ENCODE measurements at regions not wholly inside any gene's neighbourhood (a gene's known extent, or its start where the extent isn't known, plus 50 kb on each side); places are given as distances from the start of the nearest gene placed in this dataset.
"Not testable (repeated sequence)": the region's sequence is repeated elsewhere in the genome, so short reads cannot be mapped to it uniquely, and the experiment has no call there.

DNA sequence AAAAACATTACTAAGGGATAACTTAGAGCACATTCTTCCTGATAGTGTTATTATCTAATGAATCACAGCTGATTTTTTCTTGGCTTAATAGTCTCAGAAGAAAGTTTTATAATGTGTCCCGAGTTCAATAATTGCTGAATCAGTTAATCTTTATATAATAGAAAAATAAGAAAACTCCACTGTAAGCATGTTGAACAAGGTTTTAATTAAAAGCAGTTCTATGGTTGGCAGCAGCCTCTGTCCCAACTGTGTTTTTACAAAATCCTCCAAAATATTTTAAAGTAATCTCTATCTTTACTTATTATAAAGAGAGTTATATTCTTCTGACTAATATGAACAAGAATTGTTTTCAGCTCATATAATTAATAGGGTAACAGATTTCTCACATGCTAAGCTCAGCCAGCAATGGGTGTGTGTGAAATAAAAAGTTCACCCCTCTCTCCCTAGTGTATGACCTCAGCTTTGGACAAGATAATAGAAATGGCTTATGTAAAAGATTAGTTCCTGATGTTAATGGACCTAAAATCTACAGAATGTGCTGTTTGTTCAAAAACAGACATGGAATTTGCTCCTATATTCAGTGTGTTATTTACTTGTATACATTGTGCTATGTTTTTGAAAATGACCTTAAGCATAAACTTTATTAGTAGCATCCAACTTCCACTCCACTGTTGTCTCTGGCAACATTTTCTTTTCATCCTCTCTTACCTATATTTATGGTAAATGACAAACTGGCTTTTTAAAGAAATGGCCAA lies 67.1 kb upstream of the DCN start:
- H3K36me3 Mint-ChIP-seq, result no peaks in the 10 kb centered on the region

DNA sequence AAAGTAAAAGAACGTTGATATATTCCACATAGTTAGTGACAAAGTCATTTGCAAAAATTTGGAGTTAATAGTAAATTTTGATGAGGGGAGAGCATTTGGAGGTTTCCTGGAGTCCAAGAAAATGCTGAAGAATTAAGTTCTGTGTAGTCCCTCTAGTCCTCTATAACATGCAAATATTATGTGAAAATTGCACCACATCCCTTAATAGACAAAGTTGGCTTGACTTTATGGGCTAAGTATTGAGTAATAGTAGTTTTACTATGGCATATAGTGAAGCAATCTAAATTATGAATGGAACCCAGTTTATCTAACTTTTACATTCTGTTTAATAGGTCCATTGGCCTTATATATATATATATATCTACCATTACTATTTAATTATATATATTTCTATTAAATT lies 66.4 kb upstream of the DCN start:
- Histone ChIP-seq H3K27me3 (replicated peaks in 1 of 2; ENCODE audit: control insufficient read depth in 2 of 2, extremely low read depth in 1 of 2, insufficient read depth in 2 of 2, low read length in 1 of 2) (no peaks in the 10 kb centered on the region), H3K27ac (ENCODE audit: low read length) (no peak overlapping the region), H3K4me1 (ENCODE audit: control insufficient read depth in 1 of 2, extremely low read depth in 1 of 2, insufficient read depth in 2 of 2, low read length in 2 of 2) (no peaks in the 10 kb centered on the region), H3K4me3 (ENCODE audit: control insufficient read depth in 1 of 2, extremely low read depth in 1 of 2, low read length in 1 of 2) (no peak overlapping the region), H3K36me3 (ENCODE audit: control insufficient read depth in 2 of 2, extremely low read depth in 1 of 2, insufficient read depth in 1 of 2, low read length in 1 of 2) (no peaks in the 10 kb centered on the region), H3K9me3 (no peaks in the 10 kb centered on the region)
- H3K9me3 Mint-ChIP-seq, result no peaks in the 10 kb centered on the region
- no peaks in the 10 kb centered on the region for H3K4me1 Mint-ChIP-seq
- no peak overlapping the region for H3K27ac Mint-ChIP-seq
- ATAC-seq (replicated peaks in 1 of 4) (no peak), DNase-seq (no peak)
- ChIA-PET CTCF (no interaction called here), POLR2A (no interaction called here)
- H3K27me3 Mint-ChIP-seq, result peaks cover 1 to 10% of the 10 kb centered on the region in 2 donors
- H3K36me3 Mint-ChIP-seq, result no peaks in the 10 kb centered on the region
- no peak overlapping the region for H3K4me3 Mint-ChIP-seq
- no CpG with 5 or more reads among the region's 1 CpG for WGBS (ENCODE audit: insufficient coverage)

More for the DNA sequence above, 67.1 kb upstream of the DCN start:
- H3K27ac Mint-ChIP-seq, result no peak overlapping the region
- no peaks in the 10 kb centered on the region for H3K27me3 ChIP-seq (replicated peaks in 1 of 2; ENCODE audit: control insufficient read depth in 2 of 2, extremely low read depth in 1 of 2, insufficient read depth in 2 of 2, low read length in 1 of 2)
- ATAC-seq (replicated peaks in 1 of 4), result no peak
- POLR2A ChIA-PET, result no interaction called here
- H3K27ac ChIP-seq (ENCODE audit: low read length), result no peak overlapping the region
- H3K9me3 ChIP-seq, result no peaks in the 10 kb centered on the region
- no CpG with 5 or more reads among the region's 1 CpG for WGBS (ENCODE audit: insufficient coverage)
- H3K36me3 ChIP-seq (ENCODE audit: control insufficient read depth in 2 of 2, extremely low read depth in 1 of 2, insufficient read depth in 1 of 2, low read length in 1 of 2), result no peaks in the 10 kb centered on the region
- CTCF ChIA-PET, result no interaction called here
- H3K27me3 Mint-ChIP-seq, result peaks cover 1 to 14% of the 10 kb centered on the region in 2 donors
- no peaks in the 10 kb centered on the region for H3K9me3 Mint-ChIP-seq
- no peaks in the 10 kb centered on the region for H3K4me1 ChIP-seq (ENCODE audit: control insufficient read depth in 1 of 2, extremely low read depth in 1 of 2, insufficient read depth in 2 of 2, low read length in 2 of 2)
- H3K4me3 ChIP-seq (ENCODE audit: control insufficient read depth in 1 of 2, extremely low read depth in 1 of 2, low read length in 1 of 2), result no peak overlapping the region
- H3K4me1 Mint-ChIP-seq, result no peaks in the 10 kb centered on the region
- DNase-seq, result no peak
- H3K4me3 Mint-ChIP-seq, result no peak overlapping the region

DNA sequence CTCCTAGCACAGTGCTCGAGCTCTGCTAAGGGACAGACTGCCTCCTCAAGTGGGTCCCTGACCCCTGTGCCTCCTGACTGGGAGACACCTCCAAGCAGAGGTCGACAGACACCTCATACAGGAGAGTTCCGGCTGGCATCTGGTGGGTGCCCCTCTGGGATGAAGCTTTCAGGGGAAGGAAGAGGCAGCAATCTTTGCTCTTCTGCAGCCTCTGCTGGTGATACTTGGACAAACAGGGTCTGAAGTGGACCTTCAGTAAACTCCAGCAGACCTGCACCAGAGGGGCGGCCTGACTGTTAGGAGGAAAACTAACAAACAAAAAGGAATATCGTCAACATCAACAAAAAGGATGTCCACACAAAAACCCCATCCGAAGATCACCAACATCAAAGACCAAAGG lies 60.6 kb upstream of the DCN start:
- 17% methylated on average over 1 of the region's 6 CpGs for WGBS (ENCODE audit: insufficient coverage)
- ATAC-seq (replicated peaks in 1 of 4), result not testable (repeated sequence)

DNA sequence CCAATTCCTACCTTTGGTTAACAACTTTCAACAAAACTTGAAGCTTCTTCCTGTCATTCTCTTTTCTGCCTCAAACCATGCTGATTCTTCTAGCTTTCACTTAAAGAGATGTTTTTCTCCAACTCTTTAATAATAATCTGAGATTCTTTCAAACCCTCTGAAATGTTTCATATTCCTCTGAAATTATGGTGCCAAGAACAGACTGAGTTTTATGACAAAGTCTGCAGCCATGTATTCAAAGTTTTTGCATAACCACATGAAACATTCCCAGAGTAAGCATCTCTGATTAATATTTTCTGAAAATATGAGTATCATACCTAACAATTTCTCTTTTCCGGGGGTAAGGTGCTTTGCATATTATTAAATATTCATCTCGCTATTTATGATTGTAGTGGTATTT lies 59.1 kb upstream of the DCN start:
- Histone ChIP-seq H3K36me3 (ENCODE audit: control insufficient read depth in 2 of 2, extremely low read depth in 1 of 2, insufficient read depth in 1 of 2, low read length in 1 of 2) (no peaks in the 10 kb centered on the region), H3K27ac (ENCODE audit: low read length) (no peak overlapping the region), H3K4me3 (ENCODE audit: control insufficient read depth in 1 of 2, extremely low read depth in 1 of 2, low read length in 1 of 2) (no peak overlapping the region), H3K27me3 (replicated peaks in 1 of 2; ENCODE audit: control insufficient read depth in 2 of 2, extremely low read depth in 1 of 2, insufficient read depth in 2 of 2, low read length in 1 of 2) (peaks cover 0 to 4% of the 10 kb centered on the region in 2 experiments), H3K9me3 (no peaks in the 10 kb centered on the region), H3K4me1 (ENCODE audit: control insufficient read depth in 1 of 2, extremely low read depth in 1 of 2, insufficient read depth in 2 of 2, low read length in 2 of 2) (no peaks in the 10 kb centered on the region)
- ChIA-PET POLR2A (no interaction called here), CTCF (interaction anchor here in 1 of 2 donors (0.6 kb wide), 1 partner anchor 12 kb away, joined by 3 read pairs; no protein-coding TSS in a partner anchor)
- Mint-ChIP-seq H3K27ac (no peak overlapping the region), H3K9me3 (peaks cover 0 to 3% (median 2%) of the 10 kb centered on the region in 3 donors), H3K36me3 (no peaks in the 10 kb centered on the region), H3K27me3 (peaks cover 3 to 6% of the 10 kb centered on the region in 2 donors), H3K4me3 (no peak overlapping the region), H3K4me1 (no peaks in the 10 kb centered on the region)
- no CpG with 5 or more reads among the region's 2 CpGs for WGBS (ENCODE audit: insufficient coverage)
- ATAC-seq (replicated peaks in 1 of 4) (no peak), DNase-seq (no peak)

More for the DNA sequence above, 60.6 kb upstream of the DCN start:
- H3K27me3 Mint-ChIP-seq; H3K4me3 Mint-ChIP-seq; H3K4me1 ChIP-seq (ENCODE audit: control insufficient read depth in 1 of 2, extremely low read depth in 1 of 2, insufficient read depth in 2 of 2, low read length in 2 of 2); H3K27ac ChIP-seq (ENCODE audit: low read length); H3K9me3 ChIP-seq; H3K36me3 ChIP-seq (ENCODE audit: control insufficient read depth in 2 of 2, extremely low read depth in 1 of 2, insufficient read depth in 1 of 2, low read length in 1 of 2); DNase-seq; H3K36me3 Mint-ChIP-seq; POLR2A ChIA-PET; H3K4me1 Mint-ChIP-seq; H3K27me3 ChIP-seq (replicated peaks in 1 of 2; ENCODE audit: control insufficient read depth in 2 of 2, extremely low read depth in 1 of 2, insufficient read depth in 2 of 2, low read length in 1 of 2); CTCF ChIA-PET; H3K9me3 Mint-ChIP-seq; H3K4me3 ChIP-seq (ENCODE audit: control insufficient read depth in 1 of 2, extremely low read depth in 1 of 2, low read length in 1 of 2); H3K27ac Mint-ChIP-seq: not testable (repeated sequence)

DNA sequence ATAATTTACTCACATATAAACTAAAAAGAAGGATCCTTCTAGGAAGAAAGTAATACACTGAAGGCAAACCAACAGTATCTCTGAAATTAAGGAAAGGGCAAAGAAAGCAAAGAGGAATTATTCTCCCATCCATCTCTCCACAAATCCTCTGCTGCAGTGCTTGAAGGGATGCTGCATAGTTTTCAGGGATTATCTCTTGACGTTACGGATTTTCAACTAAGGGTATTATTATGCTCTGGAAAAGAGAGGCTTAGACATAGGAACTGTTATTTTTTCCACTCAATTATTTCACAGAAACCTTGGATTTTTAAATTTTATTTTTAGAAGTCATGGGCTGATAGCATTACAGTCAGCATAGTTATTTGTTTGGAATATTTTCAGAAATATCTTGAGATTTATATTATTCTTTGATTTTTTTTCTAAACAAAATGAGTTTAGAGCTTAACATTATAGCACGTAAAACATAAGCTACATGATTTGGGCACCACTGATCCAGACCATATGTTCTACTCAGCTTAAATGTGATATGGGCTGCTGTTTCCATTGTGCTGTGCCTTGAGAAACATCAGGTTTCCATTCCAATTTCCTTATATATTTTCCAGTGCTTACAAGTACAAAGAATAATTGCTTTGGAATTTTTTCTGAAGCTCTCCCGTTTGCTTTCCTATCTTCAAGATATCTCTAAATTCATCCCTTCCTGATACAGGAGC lies 57.9 kb upstream of the DCN start:
- H3K36me3 Mint-ChIP-seq, result no peaks in the 10 kb centered on the region
- no peak overlapping the region for H3K27ac Mint-ChIP-seq
- CTCF ChIA-PET, result no interaction called here
- WGBS (ENCODE audit: insufficient coverage), result no CpG with 5 or more reads among the region's 4 CpGs
- Histone ChIP-seq H3K4me1 (ENCODE audit: control insufficient read depth in 1 of 2, extremely low read depth in 1 of 2, insufficient read depth in 2 of 2, low read length in 2 of 2) (no peaks in the 10 kb centered on the region), H3K27me3 (replicated peaks in 1 of 2; ENCODE audit: control insufficient read depth in 2 of 2, extremely low read depth in 1 of 2, insufficient read depth in 2 of 2, low read length in 1 of 2) (peaks cover 0 to 4% of the 10 kb centered on the region in 2 experiments), H3K4me3 (ENCODE audit: control insufficient read depth in 1 of 2, extremely low read depth in 1 of 2, low read length in 1 of 2) (no peak overlapping the region), H3K27ac (ENCODE audit: low read length) (no peak overlapping the region), H3K36me3 (ENCODE audit: control insufficient read depth in 2 of 2, extremely low read depth in 1 of 2, insufficient read depth in 1 of 2, low read length in 1 of 2) (no peaks in the 10 kb centered on the region), H3K9me3 (no peaks in the 10 kb centered on the region)
- H3K4me3 Mint-ChIP-seq, result no peak overlapping the region
- POLR2A ChIA-PET, result no interaction called here
- peaks cover 3 to 6% of the 10 kb centered on the region in 2 donors for H3K27me3 Mint-ChIP-seq
- H3K9me3 Mint-ChIP-seq, result peaks cover 0 to 3% (median 2%) of the 10 kb centered on the region in 3 donors
- H3K4me1 Mint-ChIP-seq, result no peaks in the 10 kb centered on the region
- DNase-seq (no peak), ATAC-seq (replicated peaks in 1 of 4) (no peak)

DNA sequence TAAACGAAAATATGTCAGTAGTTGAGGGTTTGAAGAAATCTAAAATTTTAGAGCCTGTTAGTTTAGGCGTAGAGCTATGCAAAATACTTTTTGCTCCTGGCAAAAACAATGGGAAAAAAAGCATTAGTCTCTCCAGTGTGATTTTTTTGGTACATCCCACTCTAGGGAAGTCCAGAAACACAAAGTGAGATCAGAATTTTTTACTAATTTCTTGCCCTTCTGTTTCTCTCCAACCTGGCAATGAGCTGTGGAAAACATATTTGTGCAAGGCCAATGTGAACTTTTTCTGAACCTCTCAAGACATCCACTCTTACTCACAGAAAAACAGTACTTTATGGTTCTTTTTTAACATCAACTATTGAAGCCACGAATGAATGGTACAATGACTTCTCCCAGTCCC lies 56.9 kb upstream of the DCN start:
- no peaks in the 10 kb centered on the region for H3K36me3 Mint-ChIP-seq
- no peak for ATAC-seq (replicated peaks in 1 of 4)
- POLR2A ChIA-PET, result no interaction called here
- H3K9me3 Mint-ChIP-seq, result peaks cover 0 to 3% (median 2%) of the 10 kb centered on the region in 3 donors
- DNase-seq, result no peak
- H3K4me3 Mint-ChIP-seq, result no peak overlapping the region
- WGBS (ENCODE audit: insufficient coverage), result no CpG with 5 or more reads among the region's 3 CpGs
- Histone ChIP-seq H3K4me3 (ENCODE audit: control insufficient read depth in 1 of 2, extremely low read depth in 1 of 2, low read length in 1 of 2) (no peak overlapping the region), H3K27ac (ENCODE audit: low read length) (no peak overlapping the region), H3K9me3 (no peaks in the 10 kb centered on the region), H3K4me1 (ENCODE audit: control insufficient read depth in 1 of 2, extremely low read depth in 1 of 2, insufficient read depth in 2 of 2, low read length in 2 of 2) (no peaks in the 10 kb centered on the region), H3K36me3 (ENCODE audit: control insufficient read depth in 2 of 2, extremely low read depth in 1 of 2, insufficient read depth in 1 of 2, low read length in 1 of 2) (no peaks in the 10 kb centered on the region), H3K27me3 (replicated peaks in 1 of 2; ENCODE audit: control insufficient read depth in 2 of 2, extremely low read depth in 1 of 2, insufficient read depth in 2 of 2, low read length in 1 of 2) (peaks cover 0 to 4% of the 10 kb centered on the region in 2 experiments)
- peaks cover 3 to 6% of the 10 kb centered on the region in 2 donors for H3K27me3 Mint-ChIP-seq
- no peak overlapping the region for H3K27ac Mint-ChIP-seq
- CTCF ChIA-PET, result interaction anchor here in 1 of 2 donors (0.5 kb wide), 1 partner anchor 62 kb away, joined by 3 read pairs; no protein-coding TSS in a partner anchor
- no peaks in the 10 kb centered on the region for H3K4me1 Mint-ChIP-seq

Data from T-cell (primary cell).